ENCODE measurements at regions not wholly inside any gene's neighbourhood (a gene's known extent, or its start where the extent isn't known, plus 50 kb on each side); places are given as distances from the start of the nearest gene placed in this dataset.

- TF ChIP-seq CTCF (conservative IDR thresholded peaks at IDR 0.05; ENCODE audit: low read depth, low read length) (no peak), EZH2 (IDR thresholded peaks at IDR 0.05; ENCODE audit: low read length, unreplicated experiment) (no peak), EZH2phosphoT487 (IDR thresholded peaks at IDR 0.05; ENCODE audit: borderline replicate concordance, low read length) (no peak)
Observed at GRCh38 chr5:124895236-124895635, 148.8 kb upstream of the ZNF608 start.
